D721Med (cell line): ENCODE measurements at regions not wholly inside any gene's neighbourhood (a gene's known extent, or its start where the extent isn't known, plus 50 kb on each side); places are given as distances from the start of the nearest gene placed in this dataset.
A peak's percentile ranks its signal among the peaks of the same experiment; 100 is the strongest.

Experiments used
- DNase-seq: peaks from one replicate; pipeline ENCODE4 v3.0.0; 2011; ENCODE audit warnings: low spot score; ENCODE audit not compliant: insufficient read length
- FAIRE-seq: peaks from 2 replicates; lab custom pipeline; 2011; peaks lifted over from hg19 to GRCh38; lab: Jason Lieb, UNC
- CTCF ChIP-seq: IDR thresholded peaks from 2 replicates; pipeline ENCODE4 v1.5.1; 2012; ENCODE audit warnings: mild to moderate bottlenecking, control low read depth; ENCODE audit not compliant: insufficient read depth; ENCODE audit errors: missing control alignments

DNA sequence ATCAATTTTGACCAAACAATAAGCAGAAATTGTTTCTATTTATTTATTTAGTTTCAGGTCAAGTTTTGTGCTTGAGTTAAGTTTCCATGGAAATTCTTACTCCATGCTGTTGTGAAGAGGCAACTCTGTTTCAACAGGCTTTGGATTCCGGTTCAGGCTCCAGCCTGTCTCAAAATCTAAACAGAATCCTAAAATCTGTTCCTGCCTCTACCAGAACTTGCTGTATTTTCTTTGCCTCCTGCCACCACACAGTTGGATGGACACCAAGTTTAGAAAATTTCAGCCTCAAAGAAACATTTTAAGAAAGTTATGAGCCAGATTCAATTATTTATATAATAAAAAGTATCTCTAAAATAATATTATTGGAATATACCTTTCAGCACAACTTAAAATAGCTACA is 330.9 kb downstream of the FOXG1 start:
- no peak for DNase-seq
- FAIRE-seq = no peak

GRCh38 chr14:29098656-29099055 is 332.1 kb downstream of the FOXG1 start:
- no peak for TF ChIP-seq CTCF
- DNase-seq (no peak), FAIRE-seq (no peak)

More for the DNA sequence above, 330.9 kb downstream of the FOXG1 start:
- TF ChIP-seq CTCF = no peak

DNA sequence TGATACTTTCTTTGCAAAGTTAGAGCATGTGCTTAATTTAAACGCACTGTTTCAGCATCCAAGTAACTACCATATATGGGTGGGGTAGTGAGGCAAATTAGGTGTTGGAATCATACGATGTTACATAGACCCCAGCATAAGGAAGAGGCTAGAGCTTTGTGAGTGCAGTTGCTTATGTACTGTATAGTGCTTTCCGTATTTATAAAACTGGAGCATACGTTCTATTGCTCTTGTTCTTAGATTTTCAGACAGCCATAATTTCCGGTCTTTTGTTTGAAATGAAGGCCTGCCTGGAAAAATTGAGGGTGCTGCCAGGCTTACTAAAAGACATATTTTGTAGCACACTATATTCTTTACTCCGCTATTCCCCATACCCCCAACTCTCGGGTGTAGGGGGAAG is 335.7 kb downstream of the FOXG1 start:
- no peak for TF ChIP-seq CTCF
- FAIRE-seq (no peak), DNase-seq (no peak)

DNA sequence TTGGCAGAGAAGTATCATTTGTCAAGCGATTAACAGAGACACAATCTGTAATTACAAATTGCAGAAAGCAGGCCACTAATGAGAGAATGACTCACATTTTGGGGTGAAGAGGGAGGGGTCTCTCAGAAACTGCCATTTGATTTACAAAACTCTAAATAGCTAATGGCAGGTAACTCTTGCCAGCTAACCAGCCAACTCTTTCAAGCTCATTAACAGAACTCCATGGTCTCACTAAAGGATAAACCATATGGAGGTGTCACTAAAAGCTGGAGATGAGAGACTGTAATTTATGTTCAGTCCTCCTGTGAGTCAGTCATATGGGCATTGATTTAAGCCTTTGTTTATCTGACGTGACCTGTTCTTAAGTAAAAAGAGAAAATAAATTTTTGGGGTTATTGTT is 336.4 kb downstream of the FOXG1 start:
- no peak for TF ChIP-seq CTCF
- FAIRE-seq (peak; percentile 95), DNase-seq (no peak)

DNA sequence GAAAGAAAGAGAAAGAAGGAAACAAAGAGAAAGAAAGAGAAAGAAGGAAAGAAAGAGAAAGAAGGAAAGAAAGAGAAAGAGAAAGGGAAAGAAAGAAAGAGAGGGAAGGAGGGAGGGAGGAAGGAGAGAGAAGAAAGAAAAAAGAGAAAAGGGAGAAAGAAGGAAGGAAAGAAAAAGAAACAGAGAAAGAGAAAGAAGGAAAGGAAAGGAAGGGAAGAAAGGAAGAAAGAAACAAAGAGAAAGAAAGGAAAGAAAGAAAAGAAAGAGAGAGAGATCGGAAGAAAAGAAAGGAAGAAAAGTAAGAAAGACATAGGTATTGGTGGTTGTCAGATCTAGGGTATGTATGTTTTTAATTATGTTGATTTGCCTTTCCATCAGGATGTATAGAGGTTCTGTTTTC is 342.3 kb downstream of the FOXG1 start:
- no peak for TF ChIP-seq CTCF
- FAIRE-seq (no peak), DNase-seq (no peak)

DNA sequence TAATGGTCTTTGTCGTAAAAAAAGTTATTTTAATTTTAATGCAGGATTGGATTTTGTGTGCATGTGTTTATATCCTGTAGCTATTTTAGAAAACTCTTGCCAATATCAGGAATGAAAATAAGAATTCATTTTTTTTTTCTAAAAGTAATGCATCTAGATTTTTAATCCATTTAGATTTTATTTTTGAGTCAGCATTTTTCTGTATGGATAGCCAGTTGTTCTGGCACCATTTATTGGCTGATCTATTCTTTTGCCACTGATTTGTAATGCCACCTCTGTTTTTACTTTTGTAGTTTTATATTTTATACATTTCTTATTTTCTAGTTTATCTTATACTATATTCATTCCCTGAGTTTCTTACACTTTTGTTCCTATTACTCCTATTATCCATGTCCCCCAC is 343.0 kb downstream of the FOXG1 start:
- TF ChIP-seq CTCF = no peak
- DNase-seq (no peak), FAIRE-seq (no peak)

DNA sequence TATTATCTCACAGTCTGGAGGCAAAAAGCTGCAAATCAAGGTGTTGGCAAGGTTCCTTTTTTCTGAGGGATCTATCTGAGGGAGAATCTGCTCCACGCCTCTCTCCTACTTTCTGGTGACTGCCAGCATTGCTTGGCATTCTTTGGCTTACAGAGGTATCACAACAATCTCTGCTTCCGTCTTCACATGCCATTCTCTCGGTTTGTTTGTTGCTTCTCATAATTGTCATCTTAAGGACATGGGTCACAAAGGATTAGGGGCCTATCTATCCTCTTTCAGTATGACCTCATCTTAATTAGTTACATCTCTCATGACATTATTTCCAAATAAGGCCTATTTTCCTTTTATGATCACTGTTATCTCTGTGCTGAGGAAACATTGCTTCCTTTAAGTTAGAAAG is 345.0 kb downstream of the FOXG1 start:
- DNase-seq = no peak
- FAIRE-seq = no peak
- TF ChIP-seq CTCF = no peak
